Lower leg skin (tissue), 3 donors: ENCODE measurements at regions not wholly inside any gene's neighbourhood (a gene's known extent, or its start where the extent isn't known, plus 50 kb on each side); places are given as distances from the start of the nearest gene placed in this dataset.

Experiments
- POLR2A ChIP-seq, 2 donors: fragments of 450-650 bp; IDR thresholded peaks; one replicate each; pipeline ENCODE4 v1.6.1; 2016 to 2017; ENCODE audit warnings: antibody characterized with exemption in 2 of 2, mild to moderate bottlenecking in 1 of 2, moderate library complexity in 1 of 2
- TF ChIP-seq, protein P1 (sequence below), 3 donors: fragments of 450-650 bp; IDR thresholded peaks; one replicate each; pipeline ENCODE4 v1.5.1; 2016; ENCODE audit warnings: antibody characterized with exemption in 3 of 3, mild to moderate bottlenecking in 3 of 3, moderate library complexity in 2 of 3

DNA sequence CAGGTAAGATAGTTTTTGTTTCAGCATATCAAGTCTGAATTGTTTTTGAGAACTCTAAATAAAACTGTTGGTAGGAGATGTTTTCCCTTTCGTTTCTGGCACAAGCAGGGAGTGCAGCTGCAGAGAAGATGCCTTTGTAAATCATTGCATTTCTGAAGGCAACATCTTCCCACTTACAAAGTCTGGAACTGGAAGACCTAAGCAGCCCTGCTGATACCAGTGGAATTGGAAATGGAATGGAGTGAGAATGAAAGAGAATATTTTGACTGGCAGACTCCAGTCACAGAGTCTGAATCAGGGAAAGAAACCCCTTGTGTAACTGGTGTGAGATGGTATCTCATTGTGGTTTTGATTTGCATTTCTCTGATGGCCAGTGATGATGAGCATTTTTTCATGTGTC, 815.6 kb downstream of the LTN1 start:
- TF ChIP-seq, protein P1, sequence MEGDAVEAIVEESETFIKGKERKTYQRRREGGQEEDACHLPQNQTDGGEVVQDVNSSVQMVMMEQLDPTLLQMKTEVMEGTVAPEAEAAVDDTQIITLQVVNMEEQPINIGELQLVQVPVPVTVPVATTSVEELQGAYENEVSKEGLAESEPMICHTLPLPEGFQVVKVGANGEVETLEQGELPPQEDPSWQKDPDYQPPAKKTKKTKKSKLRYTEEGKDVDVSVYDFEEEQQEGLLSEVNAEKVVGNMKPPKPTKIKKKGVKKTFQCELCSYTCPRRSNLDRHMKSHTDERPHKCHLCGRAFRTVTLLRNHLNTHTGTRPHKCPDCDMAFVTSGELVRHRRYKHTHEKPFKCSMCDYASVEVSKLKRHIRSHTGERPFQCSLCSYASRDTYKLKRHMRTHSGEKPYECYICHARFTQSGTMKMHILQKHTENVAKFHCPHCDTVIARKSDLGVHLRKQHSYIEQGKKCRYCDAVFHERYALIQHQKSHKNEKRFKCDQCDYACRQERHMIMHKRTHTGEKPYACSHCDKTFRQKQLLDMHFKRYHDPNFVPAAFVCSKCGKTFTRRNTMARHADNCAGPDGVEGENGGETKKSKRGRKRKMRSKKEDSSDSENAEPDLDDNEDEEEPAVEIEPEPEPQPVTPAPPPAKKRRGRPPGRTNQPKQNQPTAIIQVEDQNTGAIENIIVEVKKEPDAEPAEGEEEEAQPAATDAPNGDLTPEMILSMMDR (IDR thresholded peaks at IDR 0.05), result no peak
- no peak for TF ChIP-seq POLR2A (IDR thresholded peaks at IDR 0.05)
